H9 (cell line): ENCODE measurements at regions not wholly inside any gene's neighbourhood (a gene's known extent, or its start where the extent isn't known, plus 50 kb on each side); places are given as distances from the start of the nearest gene placed in this dataset.

Experiments used
- DNase-seq: peaks from one replicate; pipeline ENCODE4 v3.0.0-alpha.2; 2017
- H2AFZ ChIP-seq: one replicate; pipeline ENCODE4 v1.6.1; 2013; ENCODE audit warnings: mild to moderate bottlenecking, low read length, control low read depth, moderate library complexity
- H2AK5ac ChIP-seq: 2 replicates; pipeline ENCODE4 v1.6.1; 2013; ENCODE audit warnings: low read length, control low read depth, mixed read lengths; ENCODE audit not compliant: insufficient read length
- H2BK120ac ChIP-seq: one replicate; pipeline ENCODE4 v1.6.1; 2013; ENCODE audit warnings: low read depth, mild to moderate bottlenecking, low read length, control low read depth, inconsistent platforms; ENCODE audit not compliant: poor library complexity, severe bottlenecking
- H2BK12ac ChIP-seq: 2 replicates; pipeline ENCODE4 v1.6.1; 2013; ENCODE audit warnings: low read length, control low read depth, mixed read lengths, low read depth; ENCODE audit not compliant: insufficient read length
- H2BK15ac ChIP-seq: 2 replicates; pipeline ENCODE4 v1.6.1; 2013; ENCODE audit warnings: low read depth, low read length, control low read depth
- H2BK20ac ChIP-seq: one replicate; pipeline ENCODE4 v1.6.1; 2013; ENCODE audit warnings: low read depth, mild to moderate bottlenecking, low read length, control low read depth, inconsistent platforms; ENCODE audit not compliant: poor library complexity, severe bottlenecking
- H2BK5ac ChIP-seq: 2 replicates; pipeline ENCODE4 v1.6.1; 2013; ENCODE audit warnings: low read length, control low read depth, mixed read lengths; ENCODE audit not compliant: insufficient read length
- H3K14ac ChIP-seq: 2 replicates; pipeline ENCODE4 v1.6.1; 2013; ENCODE audit warnings: low read length, control low read depth; ENCODE audit not compliant: insufficient read depth
- H3K18ac ChIP-seq: 2 replicates; pipeline ENCODE4 v1.6.1; 2013; ENCODE audit warnings: low read depth, mild to moderate bottlenecking, mixed read lengths, low read length, control low read depth; ENCODE audit not compliant: insufficient read length
- H3K23ac ChIP-seq: 2 replicates; pipeline ENCODE4 v1.6.1; 2013; ENCODE audit warnings: low read length, control low read depth, mixed read lengths, low read depth; ENCODE audit not compliant: insufficient read length
- H3K23me2 ChIP-seq: 2 replicates; pipeline ENCODE4 v1.6.1; 2013; ENCODE audit warnings: low read depth, mild to moderate bottlenecking, mixed read lengths, low read length, control low read depth; ENCODE audit not compliant: insufficient read length, poor library complexity, severe bottlenecking
- H3K27ac ChIP-seq: 2 replicates; pipeline ENCODE4 v1.5.1; 2013; ENCODE audit warnings: low read length, control low read depth, mixed read lengths, low read depth; ENCODE audit not compliant: insufficient read length
- H3K27me3 ChIP-seq: 2 replicates; pipeline ENCODE4 v1.6.1; 2013; ENCODE audit warnings: low read length, control low read depth, inconsistent platforms; ENCODE audit not compliant: insufficient read depth
- H3K4ac ChIP-seq: 2 replicates; pipeline ENCODE4 v1.6.1; 2013; ENCODE audit warnings: low read depth, mild to moderate bottlenecking, control low read depth, inconsistent platforms, low read length, moderate library complexity
- H3K4me1 ChIP-seq: 2 replicates; pipeline ENCODE4 v1.6.1; 2013; ENCODE audit warnings: low read length, control low read depth, inconsistent platforms; ENCODE audit not compliant: insufficient read depth
- H3K4me2 ChIP-seq: 2 replicates; pipeline ENCODE4 v1.6.1; 2013; ENCODE audit warnings: low read length, control low read depth, mixed read lengths; ENCODE audit not compliant: insufficient read length, insufficient read depth
- H3K56ac ChIP-seq: 2 replicates; pipeline ENCODE4 v1.6.1; 2013; ENCODE audit warnings: low read depth, mild to moderate bottlenecking, mixed read lengths, low read length, control low read depth; ENCODE audit not compliant: insufficient read length
- H3K79me1 ChIP-seq: 2 replicates; pipeline ENCODE4 v1.6.1; 2013; ENCODE audit warnings: low read depth, mild to moderate bottlenecking, moderate library complexity, low read length, control low read depth, inconsistent platforms; ENCODE audit not compliant: insufficient read depth, poor library complexity, severe bottlenecking
- H3K79me2 ChIP-seq: 2 replicates; pipeline ENCODE4 v1.6.1; 2013; ENCODE audit warnings: low read length, control low read depth, inconsistent platforms; ENCODE audit not compliant: insufficient read depth
- H3K9ac ChIP-seq: 2 replicates; pipeline ENCODE4 v1.6.1; 2013; ENCODE audit warnings: low read length, control low read depth, mixed read lengths; ENCODE audit not compliant: insufficient read length; ENCODE audit errors: extremely low read depth
- H3K9me3 ChIP-seq: one replicate; pipeline ENCODE4 v1.6.1; 2013; ENCODE audit warnings: low read depth, low read length, inconsistent platforms; ENCODE audit not compliant: control insufficient read depth
- H3T11ph ChIP-seq: one replicate; pipeline ENCODE4 v1.6.1; 2013; ENCODE audit warnings: mild to moderate bottlenecking, low read length, control low read depth, inconsistent platforms
- H4K20me1 ChIP-seq: one replicate; pipeline ENCODE4 v1.6.1; 2013; ENCODE audit not compliant: control insufficient read depth, insufficient read length, insufficient read depth
- H4K5ac ChIP-seq: 2 replicates; pipeline ENCODE4 v1.6.1; 2013; ENCODE audit warnings: low read depth, mild to moderate bottlenecking, mixed read lengths, low read length, control low read depth; ENCODE audit not compliant: insufficient read length
- H4K8ac ChIP-seq: replicated peaks from 2 replicates; pipeline ENCODE4 v1.6.1; 2013; ENCODE audit warnings: low read length, control low read depth, mixed read lengths, low read depth; ENCODE audit not compliant: insufficient read length
- H4K91ac ChIP-seq: 2 replicates; pipeline ENCODE4 v1.6.1; 2013; ENCODE audit warnings: low read depth, mild to moderate bottlenecking, moderate library complexity, mixed read lengths, low read length, control low read depth; ENCODE audit not compliant: insufficient read length
- H3K27ac Mint-ChIP-seq, 3 experiments: 2 replicates in 2 of 3; 3 replicates in 1 of 3; pipeline ENCODE4 v1.8.0; 2020 to 2021; ENCODE audit warnings: mixed read lengths in 3 of 3, mild to moderate bottlenecking in 1 of 3, moderate library complexity in 1 of 3
- H3K27me3 Mint-ChIP-seq: 2 replicates; pipeline ENCODE4 v1.8.0; 2021; ENCODE audit warnings: low read depth, mild to moderate bottlenecking, moderate library complexity, mixed read lengths
- H3K36me3 Mint-ChIP-seq, 3 experiments: 2 replicates in 2 of 3; 3 replicates in 1 of 3; pipeline ENCODE4 v1.8.0; 2020 to 2021; ENCODE audit warnings: low read depth in 3 of 3, mixed read lengths in 3 of 3; ENCODE audit not compliant: insufficient read depth in 1 of 3
- H3K4me1 Mint-ChIP-seq, 2 experiments: 2 replicates each; pipeline ENCODE4 v1.8.0; 2020; ENCODE audit warnings: mixed read lengths in 2 of 2
- H3K4me3 Mint-ChIP-seq, 2 experiments: 2 replicates in 1 of 2; 3 replicates in 1 of 2; pipeline ENCODE4 v1.8.0; 2020 to 2021; ENCODE audit warnings: mild to moderate bottlenecking in 2 of 2, mixed read lengths in 2 of 2, moderate library complexity in 1 of 2
- H3K9me3 Mint-ChIP-seq, 2 experiments: 2 replicates in 1 of 2; 3 replicates in 1 of 2; pipeline ENCODE4 v1.8.0; 2020; ENCODE audit warnings: mild to moderate bottlenecking in 2 of 2, mixed read lengths in 2 of 2, moderate library complexity in 1 of 2
- WGBS: extraction: QIAGEN DNeasy Blood & Tissue Kit; methylation state at CpG from one replicate; pipeline ENCODE4 v1.1.7; 2013; ENCODE audit warnings: missing lambda C conversion rate, low lambda C conversion rate, mixed read lengths; ENCODE audit not compliant: insufficient read length; ENCODE audit errors: extremely low coverage; 5-methylcytosine and 5-hydroxymethylcytosine counted together
- TF ChIP-seq, protein P1 (sequence below): fragments of 200-600 bp; sonication (generic); conservative IDR thresholded peaks from 3 replicates; pipeline ENCODE4 v1.8.0; 2021; ENCODE audit warnings: antibody characterized with exemption, mild to moderate bottlenecking

DNA sequence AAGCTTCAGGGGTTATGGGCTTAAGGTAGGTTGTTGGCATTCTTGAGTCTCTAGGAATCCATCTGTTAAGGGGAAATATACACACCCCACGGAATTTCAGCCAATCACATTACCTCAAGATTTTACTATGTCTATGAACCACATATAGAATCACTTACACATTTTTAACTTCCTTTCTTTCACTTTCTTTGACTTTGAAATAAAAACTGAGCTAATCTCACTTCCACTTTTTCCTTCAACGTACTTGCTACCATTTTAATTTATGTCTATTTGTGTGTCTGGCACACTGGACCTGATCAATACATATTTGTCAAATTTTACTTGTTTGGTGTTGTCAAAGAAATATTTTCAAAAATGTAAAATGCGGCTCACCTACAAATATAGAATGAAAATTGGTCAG lies 545.4 kb upstream of the JAG1 start:
- H2BK20ac ChIP-seq = no peak overlapping the region
- H3K9ac ChIP-seq = no peak overlapping the region
- H3K23ac ChIP-seq = no peak overlapping the region
- H3K14ac ChIP-seq = no peak overlapping the region
- no peak overlapping the region for H3T11ph ChIP-seq
- no peak overlapping the region for H3K4ac ChIP-seq
- H2BK120ac ChIP-seq = no peak overlapping the region
- no peak overlapping the region for H3K18ac ChIP-seq
- H4K5ac ChIP-seq = no peak overlapping the region
- Mint-ChIP-seq H3K4me1 (no peaks in the 10 kb centered on the region; a peak in 2 of 4 replicates), H3K9me3 (no peaks in the 10 kb centered on the region), H3K27ac (no peak overlapping the region; a peak in 1 of 7 replicates), H3K27me3 (no peaks in the 10 kb centered on the region), H3K4me3 (no peak overlapping the region), H3K36me3 (no peaks in the 10 kb centered on the region)
- no peak overlapping the region for H3K27ac ChIP-seq
- H4K8ac ChIP-seq = no peak overlapping the region
- no CpG with 5 or more reads among the region's 3 CpGs for WGBS
- H3K79me2 ChIP-seq = no peaks in the 10 kb centered on the region
- no peak overlapping the region for H3K4me2 ChIP-seq
- no peaks in the 10 kb centered on the region for H4K20me1 ChIP-seq
- H2BK5ac ChIP-seq = no peak overlapping the region
- H4K91ac ChIP-seq = no peak overlapping the region
- TF ChIP-seq, protein P1, sequence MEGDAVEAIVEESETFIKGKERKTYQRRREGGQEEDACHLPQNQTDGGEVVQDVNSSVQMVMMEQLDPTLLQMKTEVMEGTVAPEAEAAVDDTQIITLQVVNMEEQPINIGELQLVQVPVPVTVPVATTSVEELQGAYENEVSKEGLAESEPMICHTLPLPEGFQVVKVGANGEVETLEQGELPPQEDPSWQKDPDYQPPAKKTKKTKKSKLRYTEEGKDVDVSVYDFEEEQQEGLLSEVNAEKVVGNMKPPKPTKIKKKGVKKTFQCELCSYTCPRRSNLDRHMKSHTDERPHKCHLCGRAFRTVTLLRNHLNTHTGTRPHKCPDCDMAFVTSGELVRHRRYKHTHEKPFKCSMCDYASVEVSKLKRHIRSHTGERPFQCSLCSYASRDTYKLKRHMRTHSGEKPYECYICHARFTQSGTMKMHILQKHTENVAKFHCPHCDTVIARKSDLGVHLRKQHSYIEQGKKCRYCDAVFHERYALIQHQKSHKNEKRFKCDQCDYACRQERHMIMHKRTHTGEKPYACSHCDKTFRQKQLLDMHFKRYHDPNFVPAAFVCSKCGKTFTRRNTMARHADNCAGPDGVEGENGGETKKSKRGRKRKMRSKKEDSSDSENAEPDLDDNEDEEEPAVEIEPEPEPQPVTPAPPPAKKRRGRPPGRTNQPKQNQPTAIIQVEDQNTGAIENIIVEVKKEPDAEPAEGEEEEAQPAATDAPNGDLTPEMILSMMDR = no peak
- no peaks in the 10 kb centered on the region for H3K23me2 ChIP-seq
- H3K4me1 ChIP-seq = no peaks in the 10 kb centered on the region
- no peaks in the 10 kb centered on the region for H3K9me3 ChIP-seq
- H3K27me3 ChIP-seq = no peaks in the 10 kb centered on the region; the same call in 1 of the 2 replicates
- H2AFZ ChIP-seq = no peak overlapping the region
- no peak overlapping the region for H2BK12ac ChIP-seq
- no peaks in the 10 kb centered on the region for H3K79me1 ChIP-seq
- no peak overlapping the region for H3K56ac ChIP-seq
- H2AK5ac ChIP-seq = no peak overlapping the region
- DNase-seq = no peak
- H2BK15ac ChIP-seq = no peak overlapping the region
